ENCODE measurements at regions not wholly inside any gene's neighbourhood (a gene's known extent, or its start where the extent isn't known, plus 50 kb on each side); places are given as distances from the start of the nearest gene placed in this dataset.

DNA sequence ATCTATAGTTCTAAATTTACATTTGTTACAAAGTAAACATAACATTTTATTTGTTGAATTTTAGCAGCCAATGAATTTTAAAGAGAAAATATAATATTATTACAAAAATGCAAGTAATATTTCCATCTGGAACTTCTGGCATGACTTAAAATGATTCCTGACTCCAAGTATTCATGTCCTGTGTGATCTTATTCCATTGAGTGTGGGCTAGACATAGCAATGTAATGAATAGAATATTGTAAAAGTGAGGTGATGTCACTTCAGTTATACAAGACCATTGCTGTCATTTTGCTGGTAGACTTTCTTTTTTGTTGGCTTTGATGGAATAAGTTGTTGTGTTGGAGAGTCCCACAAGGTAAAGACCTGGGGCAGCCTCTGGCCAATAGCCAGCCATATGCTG lies 912.2 kb upstream of the PIK3C3 start:
- DNase-seq (ENCODE audit: low spot score), result no peak

GRCh38 chr18:41038071-41038470 lies 917.0 kb upstream of the PIK3C3 start:
- DNase-seq (ENCODE audit: low spot score), result no peak

DNA sequence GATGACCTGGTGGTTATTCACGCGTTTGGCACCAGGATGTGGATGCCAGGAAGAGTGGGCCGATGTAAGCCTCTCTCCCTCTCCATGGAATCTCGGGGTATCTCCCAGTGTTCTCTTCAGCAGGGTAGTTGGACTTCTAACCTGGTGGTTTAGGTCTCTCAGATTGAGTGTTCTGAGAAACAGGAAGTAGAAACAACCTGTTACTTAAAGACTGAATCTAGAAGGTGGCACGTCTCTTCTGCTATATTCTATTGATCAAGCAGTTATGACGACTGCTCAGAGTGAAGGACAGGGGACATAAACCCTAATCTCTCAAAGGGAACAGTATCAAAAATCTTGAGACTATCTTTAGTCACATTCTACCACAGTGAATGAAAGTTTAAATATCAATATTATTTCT lies 918.7 kb upstream of the PIK3C3 start:
- DNase-seq (ENCODE audit: low spot score), result no peak

- no peak for DNase-seq (ENCODE audit: low spot score)
These were observed 920.6 kb upstream of the PIK3C3 start for GRCh38 chr18:41034413-41034812.

- DNase-seq (ENCODE audit: low spot score), result no peak
These were observed 929.4 kb upstream of the PIK3C3 start for GRCh38 chr18:41025666-41026065.

GRCh38 chr18:41024792-41025191 lies 930.2 kb upstream of the PIK3C3 start:
- DNase-seq (ENCODE audit: low spot score), result no peak

DNA sequence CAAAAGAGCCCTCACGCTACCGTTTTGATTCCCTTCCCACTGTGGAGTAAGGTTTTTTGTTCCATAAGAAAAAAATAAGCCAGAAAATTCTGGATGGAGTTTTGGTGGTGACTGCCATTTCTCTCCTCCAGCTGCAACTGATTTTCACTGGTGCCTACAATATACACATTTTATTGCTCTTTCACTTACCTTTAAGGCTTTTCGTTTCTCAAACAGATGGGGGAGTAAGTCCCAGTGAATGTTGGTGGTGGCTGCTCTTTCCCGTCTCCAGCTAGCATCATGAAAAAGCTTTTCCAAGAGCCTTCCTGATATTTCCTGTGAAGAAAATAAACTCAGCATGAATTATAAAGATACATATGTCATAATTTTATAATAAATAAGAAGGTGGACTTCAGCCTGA lies 932.5 kb upstream of the PIK3C3 start:
- no peak for DNase-seq (ENCODE audit: low spot score)

DNA sequence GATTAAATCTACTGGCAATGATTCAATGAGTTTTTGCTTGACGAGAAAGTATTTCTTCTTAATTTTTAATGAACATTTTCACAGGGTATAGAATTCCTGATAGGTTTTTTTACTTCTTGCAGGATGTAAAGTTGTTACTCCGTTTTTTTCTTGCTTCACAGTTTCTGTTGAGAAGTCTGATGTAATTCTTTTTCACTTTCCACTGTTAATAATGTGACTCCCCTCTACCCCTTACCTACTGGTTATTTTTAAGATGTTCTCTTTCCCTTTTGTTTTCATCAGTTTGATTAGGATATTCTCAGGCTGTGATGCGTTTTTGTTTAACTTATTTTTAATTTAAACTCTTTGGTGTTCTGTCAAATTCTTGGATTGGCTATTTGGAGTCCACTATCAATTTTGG lies 933.9 kb upstream of the PIK3C3 start:
- DNase-seq (ENCODE audit: low spot score), result no peak

- DNase-seq (ENCODE audit: low spot score), result no peak
These were observed 942.8 kb upstream of the PIK3C3 start for GRCh38 chr18:41012194-41012593.

- no peak for DNase-seq (ENCODE audit: low spot score)
These were observed 945.1 kb upstream of the PIK3C3 start for GRCh38 chr18:41009926-41010325.

DNA sequence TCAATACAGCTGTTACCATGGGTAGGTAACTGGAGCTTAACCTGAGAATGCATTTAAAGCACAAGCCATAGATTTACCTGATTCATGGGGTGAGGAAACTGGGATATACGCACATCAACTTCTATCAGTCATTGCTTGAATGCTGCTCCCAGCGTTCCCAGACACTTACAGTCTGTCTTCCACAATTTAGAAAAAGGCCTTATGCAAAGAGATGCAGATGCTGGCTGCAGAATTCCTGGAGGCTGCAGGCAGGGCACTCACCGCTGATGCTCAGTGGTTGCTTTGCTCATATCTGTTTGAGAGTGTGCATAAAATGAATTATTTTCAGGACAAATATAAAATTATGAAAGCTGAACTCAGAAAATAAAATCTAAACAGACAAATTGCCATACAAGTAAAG lies 950.7 kb upstream of the PIK3C3 start:
- DNase-seq (ENCODE audit: low spot score), result no peak

DNA sequence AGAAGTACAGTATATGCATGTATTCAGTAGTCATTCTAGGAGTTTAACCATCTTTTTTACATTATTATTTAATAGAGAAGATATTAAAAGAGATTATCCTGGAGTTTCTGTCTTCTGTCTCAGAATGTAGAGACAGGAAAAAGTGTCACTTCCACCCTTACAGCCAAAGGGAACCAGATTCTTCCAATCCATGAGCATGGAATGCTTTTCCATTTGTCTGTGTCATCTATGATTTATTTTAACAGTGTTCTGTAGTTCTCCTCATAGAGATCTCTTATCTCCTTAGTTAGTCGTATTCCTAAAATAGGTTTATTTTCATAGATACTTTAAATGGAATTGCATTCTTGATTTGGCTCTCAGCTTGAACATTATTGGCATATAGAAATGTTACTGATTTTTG lies 959.5 kb upstream of the PIK3C3 start:
- no peak for DNase-seq (ENCODE audit: low spot score)

DNA sequence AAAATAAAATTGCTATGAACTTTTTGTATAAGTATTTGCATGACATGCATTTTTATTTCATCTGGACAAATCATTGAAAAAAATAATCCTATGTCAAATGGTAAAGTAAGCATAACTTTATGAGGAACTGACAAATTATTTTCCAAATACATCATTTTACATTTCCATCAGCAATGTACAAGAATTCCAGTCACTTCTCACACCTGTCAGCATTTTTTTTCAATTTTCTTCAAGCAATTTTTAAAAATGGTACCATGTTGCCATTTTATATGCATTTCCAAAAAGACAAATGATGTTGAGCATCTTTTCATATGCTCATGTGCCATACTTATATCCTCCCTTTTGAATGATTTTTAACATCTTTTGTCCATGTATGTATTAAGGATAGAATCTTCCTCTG lies 961.7 kb upstream of the PIK3C3 start:
- DNase-seq (ENCODE audit: low spot score), result no peak

- DNase-seq (ENCODE audit: low spot score), result no peak
These were observed 967.5 kb upstream of the PIK3C3 start for GRCh38 chr18:40987581-40987980.

GRCh38 chr18:40985436-40985835 lies 969.6 kb upstream of the PIK3C3 start:
- DNase-seq (ENCODE audit: low spot score), result no peak

GRCh38 chr18:40984856-40985255 lies 970.2 kb upstream of the PIK3C3 start:
- no peak for DNase-seq (ENCODE audit: low spot score)

- no peak for DNase-seq (ENCODE audit: low spot score)
These were observed 971.2 kb upstream of the PIK3C3 start for GRCh38 chr18:40983835-40984234.

DNA sequence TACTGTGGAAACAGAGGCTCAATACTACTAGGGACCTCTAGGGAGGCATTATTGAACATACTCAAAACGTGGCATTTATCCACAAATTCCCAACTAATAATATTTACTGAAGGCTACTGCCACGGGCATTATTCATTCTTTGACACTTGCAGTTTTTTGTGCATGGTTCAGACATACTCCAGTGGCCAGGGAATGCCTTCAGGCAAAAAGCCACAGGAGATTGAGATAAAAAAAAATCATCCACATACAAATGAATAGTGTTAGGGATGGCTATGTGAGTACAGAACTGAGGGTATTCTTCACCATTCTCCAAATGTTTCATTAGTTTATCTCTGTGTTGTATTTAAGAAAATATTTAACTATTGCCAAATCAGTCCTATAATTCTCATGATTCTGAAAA lies 974.9 kb upstream of the PIK3C3 start:
- no peak for DNase-seq (ENCODE audit: low spot score)

GRCh38 chr18:40976050-40976449 lies 979.0 kb upstream of the PIK3C3 start:
- DNase-seq (ENCODE audit: low spot score), result no peak

DNA sequence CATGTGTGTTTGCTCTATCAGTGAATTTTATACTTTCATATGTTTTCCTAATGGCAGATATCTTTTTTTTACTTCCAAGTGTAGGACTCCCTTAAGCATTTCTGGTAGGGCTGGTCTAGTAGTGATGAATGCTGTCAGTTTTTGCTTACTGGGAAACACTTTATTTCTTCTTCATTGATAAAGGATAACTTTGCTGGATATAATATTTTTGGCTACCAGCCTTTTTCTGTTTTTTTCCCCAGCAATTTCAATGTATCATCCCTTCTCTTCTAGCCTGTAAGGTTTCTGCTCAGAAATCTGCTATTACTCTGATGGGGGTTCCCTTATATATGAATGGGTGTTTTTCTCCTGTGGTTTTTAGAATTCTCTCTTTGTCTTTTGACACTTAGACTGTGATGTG lies 980.6 kb upstream of the PIK3C3 start:
- no peak for DNase-seq (ENCODE audit: low spot score)

- peak; percentile 12 for DNase-seq (ENCODE audit: low spot score)
These were observed 992.2 kb upstream of the PIK3C3 start for GRCh38 chr18:40962784-40963183.

DNA sequence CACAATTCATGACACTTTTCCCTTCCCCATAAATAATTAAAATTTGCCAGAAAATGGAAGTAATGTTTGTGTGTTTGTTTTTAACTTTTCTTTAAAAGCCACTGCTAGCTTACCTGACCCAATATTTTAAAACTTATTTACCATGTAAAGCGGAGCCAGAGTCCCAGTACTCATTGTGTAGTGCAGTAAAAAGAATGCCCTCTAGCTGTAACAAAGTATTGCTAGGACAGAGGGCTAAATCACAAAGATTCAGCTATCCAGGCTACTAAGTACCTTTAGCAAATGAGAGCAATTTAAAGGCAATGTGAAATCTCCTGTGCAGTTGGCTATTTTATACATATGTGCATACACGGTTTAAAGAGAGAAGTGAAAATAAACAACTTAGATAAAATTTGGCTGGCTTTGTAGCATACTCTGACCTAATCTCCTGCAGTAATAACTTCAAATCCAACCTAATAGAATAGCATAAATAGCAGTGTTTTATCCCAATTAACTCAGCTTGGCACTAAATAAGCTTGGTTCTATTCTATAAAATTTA lies 997.4 kb upstream of the PIK3C3 start:
- DNase-seq (ENCODE audit: low spot score), result no peak

- DNase-seq (ENCODE audit: low spot score), result no peak
These were observed 998.8 kb upstream of the PIK3C3 start for GRCh38 chr18:40956213-40956612.

GRCh38 chr18:40955351-40955750 lies 999.7 kb upstream of the PIK3C3 start:
- no peak for DNase-seq (ENCODE audit: low spot score)

Data from H4 (cell line).